PC-9 (cell line): ENCODE measurements at regions not wholly inside any gene's neighbourhood (a gene's known extent, or its start where the extent isn't known, plus 50 kb on each side); places are given as distances from the start of the nearest gene placed in this dataset.

Experiments
- EZH2 ChIP-seq: fragments of 200-600 bp; sonication (generic); IDR thresholded peaks from 2 replicates; pipeline ENCODE4 v1.8.0; 2017; ENCODE audit warnings: antibody characterized with exemption, low read depth
- TF ChIP-seq, protein P1 (sequence below): fragments of 200-600 bp; sonication (generic); conservative IDR thresholded peaks from 2 replicates; pipeline ENCODE4 v1.6.1; 2017; ENCODE audit warnings: mixed run types, antibody characterized with exemption, mild to moderate bottlenecking, moderate library complexity

DNA sequence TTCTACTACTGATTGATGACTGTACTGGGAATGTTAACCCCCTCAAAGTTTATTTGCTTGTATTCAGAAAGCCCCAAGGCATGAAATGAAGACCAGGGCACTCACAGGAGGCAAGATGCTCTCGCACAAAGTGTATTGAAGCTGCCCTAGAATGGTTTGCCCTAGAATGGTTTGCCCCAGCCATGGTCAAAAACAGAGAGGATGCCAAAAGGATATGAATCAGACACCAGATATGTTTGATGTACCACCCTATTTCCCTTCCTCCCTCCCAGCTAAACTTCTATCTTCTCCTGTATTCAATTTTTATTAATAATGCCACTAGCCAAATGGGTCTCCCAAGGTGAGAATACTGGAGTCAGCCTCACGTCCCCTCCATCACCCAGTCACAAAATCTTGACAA lies 101.3 kb downstream of the TMCO5A start:
- TF ChIP-seq, protein P1, sequence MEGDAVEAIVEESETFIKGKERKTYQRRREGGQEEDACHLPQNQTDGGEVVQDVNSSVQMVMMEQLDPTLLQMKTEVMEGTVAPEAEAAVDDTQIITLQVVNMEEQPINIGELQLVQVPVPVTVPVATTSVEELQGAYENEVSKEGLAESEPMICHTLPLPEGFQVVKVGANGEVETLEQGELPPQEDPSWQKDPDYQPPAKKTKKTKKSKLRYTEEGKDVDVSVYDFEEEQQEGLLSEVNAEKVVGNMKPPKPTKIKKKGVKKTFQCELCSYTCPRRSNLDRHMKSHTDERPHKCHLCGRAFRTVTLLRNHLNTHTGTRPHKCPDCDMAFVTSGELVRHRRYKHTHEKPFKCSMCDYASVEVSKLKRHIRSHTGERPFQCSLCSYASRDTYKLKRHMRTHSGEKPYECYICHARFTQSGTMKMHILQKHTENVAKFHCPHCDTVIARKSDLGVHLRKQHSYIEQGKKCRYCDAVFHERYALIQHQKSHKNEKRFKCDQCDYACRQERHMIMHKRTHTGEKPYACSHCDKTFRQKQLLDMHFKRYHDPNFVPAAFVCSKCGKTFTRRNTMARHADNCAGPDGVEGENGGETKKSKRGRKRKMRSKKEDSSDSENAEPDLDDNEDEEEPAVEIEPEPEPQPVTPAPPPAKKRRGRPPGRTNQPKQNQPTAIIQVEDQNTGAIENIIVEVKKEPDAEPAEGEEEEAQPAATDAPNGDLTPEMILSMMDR: no peak
- no peak for TF ChIP-seq EZH2
